OCI-LY3 (cell line): ENCODE measurements at regions not wholly inside any gene's neighbourhood (a gene's known extent, or its start where the extent isn't known, plus 50 kb on each side); places are given as distances from the start of the nearest gene placed in this dataset.

Experiments used
- H2AFZ ChIP-seq: fragments of 200-600, 300-600 bp; shearing (Covaris generic); 2 replicates; pipeline ENCODE4 v1.6.0; 2014; ENCODE audit warnings: antibody characterized with exemption, low read depth, low read length
- H3K27ac ChIP-seq: fragments of 200-600, 300-600 bp; sonication (generic); 2 replicates; pipeline ENCODE4 v1.5.1; 2014; ENCODE audit warnings: mild to moderate bottlenecking, low read length, moderate library complexity, mixed read lengths
- H3K27me3 ChIP-seq: fragments of 200-600, 300-600 bp; sonication (generic); 2 replicates; pipeline ENCODE4 v1.6.1; 2014; ENCODE audit warnings: low read depth, low read length, mixed read lengths
- H3K36me3 ChIP-seq: fragments of 200-600, 300-600 bp; sonication (generic); replicated peaks from 2 replicates; pipeline ENCODE3; 2014; ENCODE audit warnings: low read depth, low read length, mixed read lengths
- H3K4me1 ChIP-seq: fragments of 300-600, 200-600 bp; sonication (generic); 2 replicates; pipeline ENCODE4 v1.6.1; 2014; ENCODE audit warnings: low read length, mixed read lengths
- H3K4me2 ChIP-seq: fragments of 200-600, 300-600 bp; sonication (generic); 2 replicates; pipeline ENCODE4 v1.6.1; 2014; ENCODE audit warnings: low read length, mixed read lengths
- H3K4me3 ChIP-seq: fragments of 300-600, 200-600 bp; sonication (generic); 2 replicates; pipeline ENCODE4 v1.5.1; 2014; ENCODE audit warnings: antibody characterized with exemption, mild to moderate bottlenecking, low read length, moderate library complexity
- H3K79me2 ChIP-seq: fragments of 300-600, 200-600 bp; shearing (Covaris generic); 2 replicates; pipeline ENCODE4 v1.6.1; 2014; ENCODE audit warnings: mild to moderate bottlenecking, low read length, mixed read lengths
- H3K9ac ChIP-seq: fragments of 300-600, 200-600 bp; shearing (Covaris generic); 2 replicates; pipeline ENCODE4 v1.6.0; 2014; ENCODE audit warnings: mild to moderate bottlenecking, low read length, moderate library complexity
- H3K9me3 ChIP-seq: fragments of 200-600, 300-600 bp; shearing (Covaris generic); 2 replicates; pipeline ENCODE4 v1.6.1; 2014; ENCODE audit warnings: low read length, mixed read lengths; ENCODE audit not compliant: insufficient read depth
- H4K20me1 ChIP-seq: fragments of 200-600, 300-600 bp; sonication (generic); 2 replicates; pipeline ENCODE4 v1.6.1; 2016; ENCODE audit warnings: low read length, mixed read lengths; ENCODE audit not compliant: insufficient read depth
- EZH2phosphoT487 ChIP-seq: fragments of 200-600 bp; shearing (Covaris generic); IDR thresholded peaks from 2 replicates; pipeline ENCODE4 v1.6.1; 2018; ENCODE audit warnings: antibody characterized with exemption, mixed run types, low read depth
- TF ChIP-seq, protein P1 (sequence below): fragments of 200-600, 300-600 bp; sonication (generic); IDR thresholded peaks from 2 replicates; pipeline ENCODE4 v1.5.1; 2014; ENCODE audit warnings: antibody characterized with exemption, low read length, low read depth

DNA sequence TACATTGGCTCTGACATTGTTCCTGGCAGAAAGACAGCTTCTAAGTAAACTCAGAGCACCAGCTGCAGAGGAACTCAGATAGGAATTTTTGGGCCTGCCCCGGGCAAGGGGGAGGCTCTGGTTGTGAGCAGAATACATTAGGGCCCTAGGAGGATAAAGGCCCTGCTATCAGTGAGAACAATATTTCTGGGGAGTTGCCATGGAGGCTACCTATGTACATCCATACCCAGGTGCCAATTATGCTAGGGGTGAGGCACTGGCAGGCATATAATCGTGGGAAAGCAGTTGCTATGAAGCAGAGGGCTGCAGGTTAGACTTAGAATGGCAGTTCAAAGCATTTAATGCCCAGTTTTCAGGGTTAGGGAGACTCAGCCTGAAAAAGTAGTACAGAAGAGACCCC lies 273.5 kb upstream of the EDA2R start:
- H3K4me3 ChIP-seq = no peak overlapping the region
- no peaks in the 10 kb centered on the region for H3K27me3 ChIP-seq
- H3K79me2 ChIP-seq = no peaks in the 10 kb centered on the region
- TF ChIP-seq, protein P1, sequence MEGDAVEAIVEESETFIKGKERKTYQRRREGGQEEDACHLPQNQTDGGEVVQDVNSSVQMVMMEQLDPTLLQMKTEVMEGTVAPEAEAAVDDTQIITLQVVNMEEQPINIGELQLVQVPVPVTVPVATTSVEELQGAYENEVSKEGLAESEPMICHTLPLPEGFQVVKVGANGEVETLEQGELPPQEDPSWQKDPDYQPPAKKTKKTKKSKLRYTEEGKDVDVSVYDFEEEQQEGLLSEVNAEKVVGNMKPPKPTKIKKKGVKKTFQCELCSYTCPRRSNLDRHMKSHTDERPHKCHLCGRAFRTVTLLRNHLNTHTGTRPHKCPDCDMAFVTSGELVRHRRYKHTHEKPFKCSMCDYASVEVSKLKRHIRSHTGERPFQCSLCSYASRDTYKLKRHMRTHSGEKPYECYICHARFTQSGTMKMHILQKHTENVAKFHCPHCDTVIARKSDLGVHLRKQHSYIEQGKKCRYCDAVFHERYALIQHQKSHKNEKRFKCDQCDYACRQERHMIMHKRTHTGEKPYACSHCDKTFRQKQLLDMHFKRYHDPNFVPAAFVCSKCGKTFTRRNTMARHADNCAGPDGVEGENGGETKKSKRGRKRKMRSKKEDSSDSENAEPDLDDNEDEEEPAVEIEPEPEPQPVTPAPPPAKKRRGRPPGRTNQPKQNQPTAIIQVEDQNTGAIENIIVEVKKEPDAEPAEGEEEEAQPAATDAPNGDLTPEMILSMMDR = no peak
- no peak for TF ChIP-seq EZH2phosphoT487
- no peaks in the 10 kb centered on the region for H4K20me1 ChIP-seq
- H3K4me1 ChIP-seq = no peaks in the 10 kb centered on the region
- H3K36me3 ChIP-seq = no peaks in the 10 kb centered on the region
- no peak overlapping the region for H3K27ac ChIP-seq
- H3K9me3 ChIP-seq = no peaks in the 10 kb centered on the region
- H2AFZ ChIP-seq = no peak overlapping the region
- no peak overlapping the region for H3K9ac ChIP-seq
- no peak overlapping the region for H3K4me2 ChIP-seq

DNA sequence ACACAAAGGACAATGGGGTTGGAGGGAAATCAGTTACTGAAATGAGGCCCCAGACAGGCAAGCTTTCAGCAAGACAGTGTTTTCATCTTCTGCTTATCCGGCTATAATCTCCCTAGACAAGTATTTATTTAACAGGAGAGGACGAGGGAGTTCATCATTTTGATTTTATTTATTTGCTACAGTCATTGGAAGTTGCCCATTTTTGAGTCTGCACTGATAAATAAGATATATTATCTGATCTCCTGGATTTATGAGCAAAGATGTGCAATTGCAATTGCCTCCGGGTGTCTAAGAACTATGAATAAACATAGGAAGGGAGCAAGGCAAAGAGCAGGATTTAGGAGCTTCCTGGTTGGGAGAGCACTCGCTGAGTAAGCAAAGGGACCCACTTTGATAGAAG lies 263.2 kb upstream of the EDA2R start:
- no peak overlapping the region for H3K4me3 ChIP-seq
- H3K27ac ChIP-seq = no peak overlapping the region
- H2AFZ ChIP-seq = no peak overlapping the region
- no peaks in the 10 kb centered on the region for H3K4me1 ChIP-seq
- no peaks in the 10 kb centered on the region for H3K79me2 ChIP-seq
- no peaks in the 10 kb centered on the region for H3K9me3 ChIP-seq
- H4K20me1 ChIP-seq = no peaks in the 10 kb centered on the region
- H3K36me3 ChIP-seq = no peaks in the 10 kb centered on the region
- TF ChIP-seq EZH2phosphoT487 = no peak
- TF ChIP-seq, protein P1 = no peak
- H3K4me2 ChIP-seq = no peak overlapping the region
- no peak overlapping the region for H3K9ac ChIP-seq
- H3K27me3 ChIP-seq = no peaks in the 10 kb centered on the region

DNA sequence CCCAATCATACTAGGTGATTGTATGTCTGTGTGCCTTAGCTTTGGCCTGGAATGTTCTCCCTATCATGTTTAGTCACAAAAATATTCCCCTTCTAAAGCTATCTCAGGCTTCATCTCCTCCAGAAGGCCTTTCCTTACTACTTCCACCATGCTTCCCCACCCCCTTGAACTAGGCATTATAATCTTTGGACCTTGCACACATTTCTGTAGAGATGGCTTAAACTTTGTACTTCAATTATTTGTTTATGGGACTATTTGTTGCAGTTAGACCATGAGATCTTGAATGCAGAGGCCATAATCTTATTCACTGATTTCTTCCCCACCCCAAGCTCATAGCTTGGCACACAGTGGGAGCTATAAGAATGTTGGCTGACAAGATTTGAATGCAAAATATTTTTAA lies 262.0 kb upstream of the EDA2R start:
- Histone ChIP-seq H3K9me3 (no peaks in the 10 kb centered on the region), H3K36me3 (no peaks in the 10 kb centered on the region), H3K9ac (no peak overlapping the region), H3K27ac (no peak overlapping the region), H3K79me2 (no peaks in the 10 kb centered on the region), H3K4me1 (no peaks in the 10 kb centered on the region), H3K27me3 (no peaks in the 10 kb centered on the region), H2AFZ (no peak overlapping the region), H4K20me1 (no peaks in the 10 kb centered on the region), H3K4me2 (no peak overlapping the region), H3K4me3 (no peak overlapping the region)
- TF ChIP-seq, protein P1 = no peak
- no peak for TF ChIP-seq EZH2phosphoT487

DNA sequence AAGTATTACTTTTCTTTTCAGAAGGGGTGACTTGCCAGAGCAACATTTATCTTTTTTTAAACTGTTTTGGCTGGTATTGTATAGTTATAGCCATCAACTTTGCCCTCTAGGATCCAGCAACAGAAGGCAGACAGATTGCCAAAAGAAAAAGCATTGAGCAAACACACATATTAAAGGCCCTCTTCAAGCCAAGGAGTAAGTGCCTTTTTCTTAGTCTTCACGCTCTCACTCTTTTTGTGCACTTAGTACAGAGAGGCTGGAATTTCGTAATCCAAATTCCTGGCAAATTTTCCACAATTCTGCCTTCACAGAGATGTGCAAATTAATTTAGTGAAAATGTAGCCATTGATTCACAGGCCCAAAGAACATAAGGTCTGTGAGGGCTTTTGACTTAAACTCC lies 253.1 kb upstream of the EDA2R start:
- Histone ChIP-seq H3K36me3 (no peaks in the 10 kb centered on the region), H3K27me3 (no peaks in the 10 kb centered on the region), H3K4me1 (no peaks in the 10 kb centered on the region), H3K9ac (no peak overlapping the region), H2AFZ (no peak overlapping the region), H3K4me2 (no peak overlapping the region), H3K9me3 (no peaks in the 10 kb centered on the region), H4K20me1 (no peaks in the 10 kb centered on the region), H3K27ac (no peak overlapping the region), H3K4me3 (no peak overlapping the region), H3K79me2 (no peaks in the 10 kb centered on the region)
- TF ChIP-seq, protein P1 = no peak
- TF ChIP-seq EZH2phosphoT487 = no peak
